ENCODE measurements at regions not wholly inside any gene's neighbourhood (a gene's known extent, or its start where the extent isn't known, plus 50 kb on each side); places are given as distances from the start of the nearest gene placed in this dataset.

DNA sequence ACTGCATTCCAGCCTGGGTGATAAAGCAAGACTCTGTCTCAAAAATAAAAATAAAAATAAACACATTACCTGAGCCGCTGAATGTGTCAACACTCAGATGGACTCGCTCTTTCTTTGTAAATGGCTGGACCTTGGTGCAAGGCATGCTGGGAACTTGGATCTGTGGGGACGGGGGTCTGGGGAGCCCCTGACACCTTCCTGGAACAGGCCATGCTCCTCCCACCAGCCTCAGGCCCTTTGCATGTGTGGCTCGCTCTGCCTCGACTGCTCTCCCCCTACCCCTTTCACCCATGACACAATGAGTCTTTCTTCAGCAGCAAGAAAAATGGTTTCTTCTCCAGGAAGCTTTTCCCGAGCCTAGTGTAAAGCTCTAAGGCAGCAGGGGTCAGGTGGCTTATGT, 94.0 kb upstream of the CDH5 start:
- TF ChIP-seq, protein P1, sequence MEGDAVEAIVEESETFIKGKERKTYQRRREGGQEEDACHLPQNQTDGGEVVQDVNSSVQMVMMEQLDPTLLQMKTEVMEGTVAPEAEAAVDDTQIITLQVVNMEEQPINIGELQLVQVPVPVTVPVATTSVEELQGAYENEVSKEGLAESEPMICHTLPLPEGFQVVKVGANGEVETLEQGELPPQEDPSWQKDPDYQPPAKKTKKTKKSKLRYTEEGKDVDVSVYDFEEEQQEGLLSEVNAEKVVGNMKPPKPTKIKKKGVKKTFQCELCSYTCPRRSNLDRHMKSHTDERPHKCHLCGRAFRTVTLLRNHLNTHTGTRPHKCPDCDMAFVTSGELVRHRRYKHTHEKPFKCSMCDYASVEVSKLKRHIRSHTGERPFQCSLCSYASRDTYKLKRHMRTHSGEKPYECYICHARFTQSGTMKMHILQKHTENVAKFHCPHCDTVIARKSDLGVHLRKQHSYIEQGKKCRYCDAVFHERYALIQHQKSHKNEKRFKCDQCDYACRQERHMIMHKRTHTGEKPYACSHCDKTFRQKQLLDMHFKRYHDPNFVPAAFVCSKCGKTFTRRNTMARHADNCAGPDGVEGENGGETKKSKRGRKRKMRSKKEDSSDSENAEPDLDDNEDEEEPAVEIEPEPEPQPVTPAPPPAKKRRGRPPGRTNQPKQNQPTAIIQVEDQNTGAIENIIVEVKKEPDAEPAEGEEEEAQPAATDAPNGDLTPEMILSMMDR (IDR thresholded peaks at IDR 0.05): no peak
- no peak for TF ChIP-seq POLR2AphosphoS5 (IDR thresholded peaks at IDR 0.05)
- no peak for TF ChIP-seq EP300 (IDR thresholded peaks at IDR 0.05)
- no peak for TF ChIP-seq POLR2A (IDR thresholded peaks at IDR 0.05)
- no peak overlapping the region for H3K27ac ChIP-seq
- H3K27me3 ChIP-seq: peaks cover 0 to 18% (median 7%) of the 10 kb centered on the region in 3 donors
- H3K4me1 ChIP-seq: peaks cover 9 to 25% (median 20%) of the 10 kb centered on the region in 4 donors
- H3K36me3 ChIP-seq: no peaks in the 10 kb centered on the region
- WGBS, 5 donors: 48 to 74% (median 52%) methylated on average over 6 of the region's 6 CpGs
- no peaks in the 10 kb centered on the region for H3K9me3 ChIP-seq
- intact Hi-C loops (cut with DNase I; ENCODE audit: low total_unique reads): no loop called here
- H3K4me3 ChIP-seq: no peak overlapping the region
- no peak for DNase-seq

DNA sequence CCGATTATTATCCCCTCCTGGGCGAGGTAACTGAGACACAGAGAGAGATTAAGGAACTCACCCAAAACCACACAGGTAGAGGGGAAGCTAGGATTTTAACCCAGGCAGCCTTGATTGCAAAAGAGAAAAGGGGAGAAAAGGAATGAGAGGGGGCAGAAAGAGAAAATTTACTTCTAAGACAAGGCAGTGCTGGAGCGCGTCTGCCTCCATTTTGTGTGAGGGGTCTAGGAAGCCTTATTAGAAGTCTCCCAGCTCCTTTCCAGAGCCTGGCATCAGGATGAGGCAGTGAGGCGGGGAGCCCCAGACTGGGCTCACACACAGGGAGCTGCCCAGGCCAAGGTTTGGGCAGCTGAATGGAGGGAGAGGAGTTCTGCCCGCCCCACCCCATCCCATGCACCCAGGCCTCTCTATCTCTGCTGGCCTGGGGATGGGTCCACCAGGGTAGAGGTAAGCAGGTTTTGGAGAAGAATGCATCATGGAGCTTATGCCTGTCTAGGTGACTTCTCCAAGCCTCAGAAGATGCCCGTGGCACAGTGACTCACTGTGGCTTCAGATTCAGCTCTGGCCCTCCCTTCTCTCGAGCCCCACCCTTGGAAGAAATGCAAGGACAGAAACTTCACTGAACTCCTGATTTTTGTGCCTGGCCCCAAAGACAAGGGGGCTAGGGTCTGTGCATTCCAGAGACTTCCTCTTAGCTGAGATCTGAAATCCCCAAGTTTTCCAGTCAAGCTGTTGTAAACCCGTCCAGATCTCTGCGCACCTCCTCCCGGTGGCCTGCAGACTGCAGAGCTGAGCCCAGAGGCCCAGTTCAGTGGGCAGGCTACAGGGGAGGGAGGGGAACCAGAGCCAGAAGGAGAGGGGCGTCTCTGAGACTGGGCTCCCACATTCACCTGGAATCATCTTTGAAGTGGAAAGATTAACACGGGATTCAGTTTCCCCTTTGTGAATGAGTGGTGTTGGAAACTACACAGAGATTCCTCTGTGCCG, 95.1 kb upstream of the CDH5 start:
- no peak for DNase-seq
- 83 to 85% (median 85%) methylated on average over 13 to 14 of the region's 14 CpGs for WGBS, 5 donors
- Histone ChIP-seq H3K4me3 (no peak overlapping the region), H3K4me1 (peaks cover 12 to 33% (median 27%) of the 10 kb centered on the region in 4 donors), H3K36me3 (no peaks in the 10 kb centered on the region), H3K27me3 (peaks cover 0 to 28% (median 7%) of the 10 kb centered on the region in 3 donors), H3K9me3 (no peaks in the 10 kb centered on the region), H3K27ac (no peak overlapping the region)
- intact Hi-C loops (cut with DNase I; ENCODE audit: low total_unique reads): no loop called here
- TF ChIP-seq POLR2A (IDR thresholded peaks at IDR 0.05) (no peak), POLR2AphosphoS5 (IDR thresholded peaks at IDR 0.05) (no peak)
- TF ChIP-seq, protein P1 (IDR thresholded peaks at IDR 0.05): no peak

DNA sequence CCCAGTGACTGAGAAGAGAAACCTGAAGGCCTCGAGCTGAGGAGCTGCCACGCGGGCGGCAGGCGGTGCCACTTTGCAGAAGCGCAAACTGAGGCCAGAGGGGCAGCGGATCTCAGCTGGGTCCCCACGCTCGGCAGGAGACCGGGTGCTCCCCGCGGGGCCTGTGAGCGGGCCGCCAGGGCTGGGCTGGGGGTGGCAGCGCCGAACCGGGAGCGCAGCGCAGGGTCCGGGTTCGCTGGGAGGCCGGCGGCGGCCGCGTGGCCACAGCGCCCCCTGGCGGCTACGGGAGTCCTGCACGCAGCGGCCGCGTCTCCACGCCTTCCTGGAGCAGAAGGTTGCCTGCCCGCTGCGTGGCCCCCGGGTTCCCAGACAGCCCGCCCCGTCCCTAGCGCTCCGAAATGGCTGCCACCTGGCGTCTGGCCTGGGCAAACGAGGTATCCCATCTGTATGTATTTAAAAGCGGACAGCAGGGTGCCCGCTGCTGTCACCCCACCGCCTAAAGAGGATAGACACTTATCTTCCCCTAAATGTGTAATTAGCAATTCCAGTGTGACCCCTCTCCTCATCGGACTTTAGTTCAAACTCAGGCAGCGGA, 96.1 kb upstream of the CDH5 start:
- intact Hi-C loops (cut with DNase I; ENCODE audit: low total_unique reads): no loop called here
- DNase-seq: peak; percentile 68 to 92
- H3K27me3 ChIP-seq: peaks cover 0 to 28% (median 7%) of the 10 kb centered on the region in 3 donors
- H3K4me3 ChIP-seq: peak overlapping the region; percentile 33 to 48 (median 36)
- TF ChIP-seq POLR2AphosphoS5 (IDR thresholded peaks at IDR 0.05) (no peak), POLR2A (IDR thresholded peaks at IDR 0.05) (no peak), EP300 (IDR thresholded peaks at IDR 0.05) (no peak)
- TF ChIP-seq, protein P1 (IDR thresholded peaks at IDR 0.05): peak in 5 of 7 experiments; percentile 56 to 99 (median 94)
- H3K36me3 ChIP-seq: no peaks in the 10 kb centered on the region
- H3K4me1 ChIP-seq: peaks cover 14 to 35% (median 29%) of the 10 kb centered on the region in 4 donors
- WGBS, 5 donors: 9 to 23% (median 12%) methylated on average over 16 to 48 of the region's 48 CpGs
- peak overlapping the region; percentile 25 to 68 (median 47) for H3K27ac ChIP-seq
- no peaks in the 10 kb centered on the region for H3K9me3 ChIP-seq

DNA sequence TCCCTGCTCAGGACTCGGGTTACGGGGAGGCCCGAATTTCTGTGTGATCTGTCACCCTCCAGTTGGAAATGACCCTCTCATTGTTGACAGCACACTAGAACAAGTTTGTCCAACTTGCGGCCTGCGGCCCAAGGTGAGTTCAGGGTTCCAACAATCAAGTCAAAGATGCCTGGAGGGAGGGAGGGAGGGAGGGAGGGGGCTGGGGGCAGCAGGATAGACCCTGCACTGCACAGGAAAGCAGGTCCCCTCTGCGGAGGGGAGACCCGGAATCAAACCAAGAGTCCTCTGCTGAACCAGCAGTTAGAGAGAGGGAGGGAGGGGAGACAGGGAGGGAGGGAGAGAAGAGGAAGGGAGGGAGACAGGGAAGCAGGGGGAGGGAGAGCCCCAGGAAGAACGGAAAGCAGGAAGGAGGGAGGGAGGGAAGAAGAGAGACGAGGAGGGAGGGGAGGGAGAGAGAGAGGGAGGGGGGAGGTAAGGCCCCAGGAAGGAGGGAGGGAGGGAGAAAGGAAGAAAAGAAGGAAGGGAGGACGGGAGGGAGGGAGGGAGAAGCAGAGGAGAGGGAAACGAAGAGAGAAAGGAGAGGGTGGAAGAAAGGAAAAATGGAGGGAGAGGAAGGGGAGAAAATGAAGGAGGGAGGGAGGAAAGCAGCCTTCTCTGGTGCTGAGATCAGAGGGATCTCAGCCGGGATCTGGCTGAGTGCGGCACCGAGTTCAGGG, 96.7 kb upstream of the CDH5 start:
- intact Hi-C loops (cut with DNase I; ENCODE audit: low total_unique reads): no loop called here
- H3K36me3 ChIP-seq: no peaks in the 10 kb centered on the region
- H3K4me1 ChIP-seq: peaks cover 14 to 34% (median 29%) of the 10 kb centered on the region in 4 donors
- DNase-seq: peak in 1 of 2 donors; percentile 74
- TF ChIP-seq POLR2A (IDR thresholded peaks at IDR 0.05): no peak
- TF ChIP-seq POLR2AphosphoS5 (IDR thresholded peaks at IDR 0.05): no peak
- TF ChIP-seq, protein P1 (IDR thresholded peaks at IDR 0.05): no peak
- no peak for TF ChIP-seq EP300 (IDR thresholded peaks at IDR 0.05)
- 47 to 57% (median 50%) methylated on average over 14 of the region's 14 CpGs for WGBS, 5 donors
- H3K27ac ChIP-seq: peak overlapping the region; percentile 25 to 68 (median 47)
- no peaks in the 10 kb centered on the region for H3K9me3 ChIP-seq
- H3K27me3 ChIP-seq: peaks cover 0 to 28% (median 7%) of the 10 kb centered on the region in 3 donors
- peak overlapping the region; percentile 33 to 48 (median 36) for H3K4me3 ChIP-seq
